ENCODE measurements at regions not wholly inside any gene's neighbourhood (a gene's known extent, or its start where the extent isn't known, plus 50 kb on each side); places are given as distances from the start of the nearest gene placed in this dataset.
"Not testable (repeated sequence)": the region's sequence is repeated elsewhere in the genome, so short reads cannot be mapped to it uniquely, and the experiment has no call there.

GRCh38 chr10:7042419-7043054 is 368.3 kb downstream of the SFMBT2 start:
- no peak overlapping the region for H3K4me3 ChIP-seq (ENCODE audit: insufficient read depth, low read depth, low read length, poor library complexity, severe bottlenecking)
- H3K4me1 ChIP-seq (ENCODE audit: control insufficient read depth, insufficient read depth, low read length, poor library complexity, severe bottlenecking): peaks cover 21% of the 10 kb centered on the region
- no peaks in the 10 kb centered on the region for H3K36me3 ChIP-seq (ENCODE audit: control insufficient read depth, insufficient read depth, low read length)
- no peaks in the 10 kb centered on the region for H3K27me3 ChIP-seq (replicated peaks; ENCODE audit: control insufficient read depth, insufficient read depth, low read length, poor library complexity, severe bottlenecking)
- no peak overlapping the region for H3K27ac ChIP-seq (ENCODE audit: insufficient read depth, low read length, poor library complexity, severe bottlenecking)
- H3K9me3 ChIP-seq (ENCODE audit: control insufficient read depth, low read length): no peaks in the 10 kb centered on the region
- no peak for DNase-seq

- H3K4me1 ChIP-seq (ENCODE audit: control insufficient read depth, insufficient read depth, low read length, poor library complexity, severe bottlenecking): peaks cover 15% of the 10 kb centered on the region
- H3K9me3 ChIP-seq (ENCODE audit: control insufficient read depth, low read length): no peaks in the 10 kb centered on the region
These were observed 368.8 kb downstream of the SFMBT2 start for GRCh38 chr10:7042000-7042399.

GRCh38 chr10:7040681-7041080 is 370.2 kb downstream of the SFMBT2 start:
- H3K4me3 ChIP-seq (ENCODE audit: insufficient read depth, low read depth, low read length, poor library complexity, severe bottlenecking): no peak overlapping the region
- no peaks in the 10 kb centered on the region for H3K9me3 ChIP-seq (ENCODE audit: control insufficient read depth, low read length)
- no peaks in the 10 kb centered on the region for H3K36me3 ChIP-seq (ENCODE audit: control insufficient read depth, insufficient read depth, low read length)
- no peak overlapping the region for H3K27ac ChIP-seq (ENCODE audit: insufficient read depth, low read length, poor library complexity, severe bottlenecking)
- DNase-seq: no peak
- H3K4me1 ChIP-seq (ENCODE audit: control insufficient read depth, insufficient read depth, low read length, poor library complexity, severe bottlenecking): peaks cover 3% of the 10 kb centered on the region
- no peaks in the 10 kb centered on the region for H3K27me3 ChIP-seq (replicated peaks; ENCODE audit: control insufficient read depth, insufficient read depth, low read length, poor library complexity, severe bottlenecking)

More at GRCh38 chr10:7042000-7042399, 368.8 kb downstream of the SFMBT2 start:
- H3K4me3 ChIP-seq (ENCODE audit: insufficient read depth, low read depth, low read length, poor library complexity, severe bottlenecking): no peak overlapping the region
- DNase-seq: no peak
- H3K27ac ChIP-seq (ENCODE audit: insufficient read depth, low read length, poor library complexity, severe bottlenecking): no peak overlapping the region
- no peaks in the 10 kb centered on the region for H3K36me3 ChIP-seq (ENCODE audit: control insufficient read depth, insufficient read depth, low read length)
- no peaks in the 10 kb centered on the region for H3K27me3 ChIP-seq (replicated peaks; ENCODE audit: control insufficient read depth, insufficient read depth, low read length, poor library complexity, severe bottlenecking)

- H3K4me1 ChIP-seq (ENCODE audit: control insufficient read depth, insufficient read depth, low read length, poor library complexity, severe bottlenecking): no peaks in the 10 kb centered on the region
- no peaks in the 10 kb centered on the region for H3K27me3 ChIP-seq (replicated peaks; ENCODE audit: control insufficient read depth, insufficient read depth, low read length, poor library complexity, severe bottlenecking)
- H3K4me3 ChIP-seq (ENCODE audit: insufficient read depth, low read depth, low read length, poor library complexity, severe bottlenecking): no peak overlapping the region
- H3K27ac ChIP-seq (ENCODE audit: insufficient read depth, low read length, poor library complexity, severe bottlenecking): no peak overlapping the region
- no peaks in the 10 kb centered on the region for H3K9me3 ChIP-seq (ENCODE audit: control insufficient read depth, low read length)
- no peak for DNase-seq
- no peaks in the 10 kb centered on the region for H3K36me3 ChIP-seq (ENCODE audit: control insufficient read depth, insufficient read depth, low read length)
These were observed 371.0 kb downstream of the SFMBT2 start for GRCh38 chr10:7039859-7040258.

- H3K4me1 ChIP-seq (ENCODE audit: control insufficient read depth, insufficient read depth, low read length, poor library complexity, severe bottlenecking): no peaks in the 10 kb centered on the region
These were observed 372.4 kb downstream of the SFMBT2 start for GRCh38 chr10:7038416-7038815.

GRCh38 chr10:7037434-7037833 is 373.4 kb downstream of the SFMBT2 start:
- not testable (repeated sequence) for H3K27me3 ChIP-seq (replicated peaks; ENCODE audit: control insufficient read depth, insufficient read depth, low read length, poor library complexity, severe bottlenecking); H3K4me3 ChIP-seq (ENCODE audit: insufficient read depth, low read depth, low read length, poor library complexity, severe bottlenecking); H3K4me1 ChIP-seq (ENCODE audit: control insufficient read depth, insufficient read depth, low read length, poor library complexity, severe bottlenecking); DNase-seq; H3K27ac ChIP-seq (ENCODE audit: insufficient read depth, low read length, poor library complexity, severe bottlenecking); H3K9me3 ChIP-seq (ENCODE audit: control insufficient read depth, low read length); H3K36me3 ChIP-seq (ENCODE audit: control insufficient read depth, insufficient read depth, low read length)

More at GRCh38 chr10:7038416-7038815, 372.4 kb downstream of the SFMBT2 start:
- DNase-seq: no peak
- Histone ChIP-seq H3K27ac (ENCODE audit: insufficient read depth, low read length, poor library complexity, severe bottlenecking) (no peak overlapping the region), H3K27me3 (replicated peaks; ENCODE audit: control insufficient read depth, insufficient read depth, low read length, poor library complexity, severe bottlenecking) (no peaks in the 10 kb centered on the region), H3K4me3 (ENCODE audit: insufficient read depth, low read depth, low read length, poor library complexity, severe bottlenecking) (no peak overlapping the region), H3K36me3 (ENCODE audit: control insufficient read depth, insufficient read depth, low read length) (no peaks in the 10 kb centered on the region), H3K9me3 (ENCODE audit: control insufficient read depth, low read length) (no peaks in the 10 kb centered on the region)

GRCh38 chr10:7036951-7037350 is 373.9 kb downstream of the SFMBT2 start:
- no peak for DNase-seq
- H3K4me3 ChIP-seq (ENCODE audit: insufficient read depth, low read depth, low read length, poor library complexity, severe bottlenecking): no peak overlapping the region
- no peaks in the 10 kb centered on the region for H3K27me3 ChIP-seq (replicated peaks; ENCODE audit: control insufficient read depth, insufficient read depth, low read length, poor library complexity, severe bottlenecking)
- H3K9me3 ChIP-seq (ENCODE audit: control insufficient read depth, low read length): no peaks in the 10 kb centered on the region
- H3K4me1 ChIP-seq (ENCODE audit: control insufficient read depth, insufficient read depth, low read length, poor library complexity, severe bottlenecking): no peaks in the 10 kb centered on the region
- no peak overlapping the region for H3K27ac ChIP-seq (ENCODE audit: insufficient read depth, low read length, poor library complexity, severe bottlenecking)
- no peaks in the 10 kb centered on the region for H3K36me3 ChIP-seq (ENCODE audit: control insufficient read depth, insufficient read depth, low read length)

- Histone ChIP-seq H3K27me3 (replicated peaks; ENCODE audit: control insufficient read depth, insufficient read depth, low read length, poor library complexity, severe bottlenecking) (no peaks in the 10 kb centered on the region), H3K9me3 (ENCODE audit: control insufficient read depth, low read length) (no peaks in the 10 kb centered on the region), H3K27ac (ENCODE audit: insufficient read depth, low read length, poor library complexity, severe bottlenecking) (no peak overlapping the region), H3K36me3 (ENCODE audit: control insufficient read depth, insufficient read depth, low read length) (no peaks in the 10 kb centered on the region), H3K4me3 (ENCODE audit: insufficient read depth, low read depth, low read length, poor library complexity, severe bottlenecking) (no peak overlapping the region), H3K4me1 (ENCODE audit: control insufficient read depth, insufficient read depth, low read length, poor library complexity, severe bottlenecking) (no peaks in the 10 kb centered on the region)
- DNase-seq: no peak
These were observed 375.6 kb downstream of the SFMBT2 start for GRCh38 chr10:7035126-7035761.

GRCh38 chr10:7033031-7033430 is 377.8 kb downstream of the SFMBT2 start:
- no peaks in the 10 kb centered on the region for H3K36me3 ChIP-seq (ENCODE audit: control insufficient read depth, insufficient read depth, low read length)
- H3K4me1 ChIP-seq (ENCODE audit: control insufficient read depth, insufficient read depth, low read length, poor library complexity, severe bottlenecking): no peaks in the 10 kb centered on the region
- H3K9me3 ChIP-seq (ENCODE audit: control insufficient read depth, low read length): no peaks in the 10 kb centered on the region
- no peaks in the 10 kb centered on the region for H3K27me3 ChIP-seq (replicated peaks; ENCODE audit: control insufficient read depth, insufficient read depth, low read length, poor library complexity, severe bottlenecking)
- no peak overlapping the region for H3K27ac ChIP-seq (ENCODE audit: insufficient read depth, low read length, poor library complexity, severe bottlenecking)
- no peak overlapping the region for H3K4me3 ChIP-seq (ENCODE audit: insufficient read depth, low read depth, low read length, poor library complexity, severe bottlenecking)
- DNase-seq: no peak

- H3K36me3 ChIP-seq (ENCODE audit: control insufficient read depth, insufficient read depth, low read length): no peaks in the 10 kb centered on the region
- H3K27ac ChIP-seq (ENCODE audit: insufficient read depth, low read length, poor library complexity, severe bottlenecking): no peak overlapping the region
- H3K9me3 ChIP-seq (ENCODE audit: control insufficient read depth, low read length): no peaks in the 10 kb centered on the region
- no peaks in the 10 kb centered on the region for H3K27me3 ChIP-seq (replicated peaks; ENCODE audit: control insufficient read depth, insufficient read depth, low read length, poor library complexity, severe bottlenecking)
- no peaks in the 10 kb centered on the region for H3K4me1 ChIP-seq (ENCODE audit: control insufficient read depth, insufficient read depth, low read length, poor library complexity, severe bottlenecking)
- H3K4me3 ChIP-seq (ENCODE audit: insufficient read depth, low read depth, low read length, poor library complexity, severe bottlenecking): no peak overlapping the region
- DNase-seq: no peak
These were observed 380.5 kb downstream of the SFMBT2 start for GRCh38 chr10:7030134-7030855.

Data from effector memory CD4-positive, alpha-beta T cell (primary cell).